T-helper 1 cell treated with Interleukin-12 subunit alpha and Interleukin-12 subunit beta and Interleukin-4 antibody, amounts not matched to agents 30 μg/mL and 1 μg/mL, for 36 hours (primary cell): ENCODE measurements at regions not wholly inside any gene's neighbourhood (a gene's known extent, or its start where the extent isn't known, plus 50 kb on each side); places are given as distances from the start of the nearest gene placed in this dataset.
"Not testable (repeated sequence)": the region's sequence is repeated elsewhere in the genome, so short reads cannot be mapped to it uniquely, and the experiment has no call there.

ENCODE experiments used
- H3K27ac Mint-ChIP-seq: one replicate; pipeline ENCODE4 v1.8.0; 2021; ENCODE audit warnings: mild to moderate bottlenecking, mixed read lengths
- H3K27me3 Mint-ChIP-seq: one replicate; pipeline ENCODE4 v1.8.0; 2021; ENCODE audit warnings: low read depth, mixed read lengths
- H3K36me3 Mint-ChIP-seq: one replicate; pipeline ENCODE4 v1.8.0; 2021; ENCODE audit warnings: low read depth, mixed read lengths
- H3K4me1 Mint-ChIP-seq: one replicate; pipeline ENCODE4 v1.8.0; 2021; ENCODE audit warnings: low read depth, mixed read lengths
- H3K4me3 Mint-ChIP-seq: one replicate; pipeline ENCODE4 v1.8.0; 2021; ENCODE audit warnings: mild to moderate bottlenecking, moderate library complexity, mixed read lengths
- H3K9me3 Mint-ChIP-seq: one replicate; pipeline ENCODE4 v1.8.0; 2021; ENCODE audit warnings: mixed read lengths

DNA sequence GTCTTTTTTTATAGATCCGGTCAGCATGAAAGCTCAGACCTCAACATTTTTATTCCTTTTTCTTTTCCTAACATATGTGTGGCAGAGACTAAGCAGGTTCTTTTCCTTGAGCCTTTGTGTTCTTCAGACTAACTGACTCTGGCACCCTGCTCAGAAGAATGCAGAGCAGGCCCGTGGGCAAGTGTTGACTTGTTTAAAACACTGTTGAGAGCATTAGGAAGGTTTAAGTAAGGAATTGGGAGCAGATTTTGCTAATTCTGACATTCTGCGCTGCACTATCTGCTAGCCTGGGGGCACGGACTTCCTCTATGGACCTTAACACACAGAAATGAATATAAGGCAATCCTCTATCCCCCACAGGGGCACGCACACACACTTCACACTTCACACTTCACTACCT, 182.5 kb upstream of the PIK3R1 start:
- H3K27me3 Mint-ChIP-seq: no peaks in the 10 kb centered on the region
- H3K27ac Mint-ChIP-seq: no peak overlapping the region
- no peaks in the 10 kb centered on the region for H3K9me3 Mint-ChIP-seq
- H3K4me1 Mint-ChIP-seq: no peaks in the 10 kb centered on the region
- no peaks in the 10 kb centered on the region for H3K36me3 Mint-ChIP-seq
- no peak overlapping the region for H3K4me3 Mint-ChIP-seq

DNA sequence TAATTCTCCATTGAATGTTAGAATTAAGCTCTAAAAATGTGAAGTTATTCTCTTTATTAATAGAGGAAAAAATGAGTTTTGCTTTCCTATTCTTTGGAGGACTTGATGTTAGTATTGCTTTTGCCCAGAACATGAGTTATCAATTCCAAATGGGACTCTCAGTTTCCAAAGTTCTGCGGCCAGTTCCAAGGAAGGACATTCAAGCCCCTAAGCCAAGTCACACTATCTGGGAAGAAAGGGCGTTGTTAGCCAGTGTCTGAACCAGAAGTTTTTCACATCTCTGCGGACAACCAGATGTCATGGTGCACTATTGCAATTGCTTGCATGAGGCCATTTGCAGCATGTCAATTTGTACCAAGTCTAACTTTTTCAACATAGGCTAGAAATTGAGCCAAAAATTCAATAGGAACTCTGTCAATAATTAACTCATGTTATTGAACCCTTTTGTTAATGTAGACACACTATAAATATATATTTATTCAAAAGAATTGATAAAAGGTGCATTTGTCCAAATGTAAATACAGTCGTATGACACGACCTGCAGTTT, 183.3 kb upstream of the PIK3R1 start:
- Mint-ChIP-seq H3K9me3 (no peaks in the 10 kb centered on the region), H3K36me3 (no peaks in the 10 kb centered on the region), H3K4me1 (no peaks in the 10 kb centered on the region), H3K27ac (no peak overlapping the region), H3K27me3 (no peaks in the 10 kb centered on the region), H3K4me3 (no peak overlapping the region)

DNA sequence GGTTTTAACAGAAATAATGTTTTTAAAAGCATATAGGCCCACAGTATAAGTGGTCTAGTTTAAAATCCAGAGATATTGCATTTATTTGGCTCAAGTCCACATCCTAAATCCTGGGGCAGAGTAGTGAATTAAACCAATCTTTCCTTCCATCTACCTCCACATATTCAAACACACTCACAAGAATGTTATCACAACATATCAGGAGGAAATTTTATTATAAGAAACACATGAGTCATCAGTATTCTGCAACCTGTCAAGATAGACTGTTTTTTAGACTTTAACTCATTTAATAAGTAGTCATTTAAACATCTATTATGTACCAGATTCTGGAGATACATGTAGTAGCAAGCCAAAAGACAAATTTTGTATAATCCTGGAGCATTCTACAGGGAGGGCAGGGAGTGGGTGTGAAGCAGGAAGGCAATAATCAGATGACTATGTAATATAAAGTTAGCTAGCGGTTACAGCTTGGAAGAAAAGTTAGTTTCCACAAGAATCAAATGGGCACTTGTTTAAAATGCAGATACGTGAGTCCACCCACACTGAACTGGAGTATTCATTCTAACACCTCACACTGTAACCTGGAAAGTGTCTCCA, 187.3 kb upstream of the PIK3R1 start:
- Mint-ChIP-seq H3K4me1 (no peaks in the 10 kb centered on the region), H3K4me3 (no peak overlapping the region), H3K36me3 (no peaks in the 10 kb centered on the region), H3K27ac (no peak overlapping the region), H3K27me3 (no peaks in the 10 kb centered on the region), H3K9me3 (no peaks in the 10 kb centered on the region)

- no peaks in the 10 kb centered on the region for H3K9me3 Mint-ChIP-seq
- H3K4me3 Mint-ChIP-seq: no peak overlapping the region
- H3K4me1 Mint-ChIP-seq: no peaks in the 10 kb centered on the region
- no peak overlapping the region for H3K27ac Mint-ChIP-seq
- H3K36me3 Mint-ChIP-seq: no peaks in the 10 kb centered on the region
- H3K27me3 Mint-ChIP-seq: no peaks in the 10 kb centered on the region
Observed at GRCh38 chr5:68027519-68027918, 188.0 kb upstream of the PIK3R1 start.

- H3K9me3 Mint-ChIP-seq: no peaks in the 10 kb centered on the region
- no peak overlapping the region for H3K4me3 Mint-ChIP-seq
- no peaks in the 10 kb centered on the region for H3K4me1 Mint-ChIP-seq
- no peaks in the 10 kb centered on the region for H3K27me3 Mint-ChIP-seq
- no peak overlapping the region for H3K27ac Mint-ChIP-seq
- H3K36me3 Mint-ChIP-seq: no peaks in the 10 kb centered on the region
Observed at GRCh38 chr5:68026092-68026885, 189.3 kb upstream of the PIK3R1 start.

DNA sequence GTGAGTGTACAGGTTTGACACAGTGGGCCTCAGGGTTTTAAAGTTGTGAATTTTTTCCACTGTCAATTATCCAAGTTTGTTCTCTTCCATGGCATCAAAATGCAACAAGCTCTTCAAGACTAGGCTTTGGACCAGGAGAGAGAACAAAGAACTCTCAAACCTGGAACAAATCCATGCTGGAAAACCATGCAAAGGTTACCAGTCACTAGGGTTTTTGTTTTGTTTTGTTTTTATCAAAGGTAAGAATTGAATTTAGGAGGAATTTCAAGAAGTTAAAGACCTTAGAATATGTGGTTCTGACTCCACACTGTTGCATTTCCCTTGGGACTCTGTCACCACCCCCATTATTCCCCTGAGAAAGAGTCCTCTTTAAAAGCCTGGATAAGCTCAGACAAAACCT, 191.1 kb upstream of the PIK3R1 start:
- H3K36me3 Mint-ChIP-seq: no peaks in the 10 kb centered on the region

DNA sequence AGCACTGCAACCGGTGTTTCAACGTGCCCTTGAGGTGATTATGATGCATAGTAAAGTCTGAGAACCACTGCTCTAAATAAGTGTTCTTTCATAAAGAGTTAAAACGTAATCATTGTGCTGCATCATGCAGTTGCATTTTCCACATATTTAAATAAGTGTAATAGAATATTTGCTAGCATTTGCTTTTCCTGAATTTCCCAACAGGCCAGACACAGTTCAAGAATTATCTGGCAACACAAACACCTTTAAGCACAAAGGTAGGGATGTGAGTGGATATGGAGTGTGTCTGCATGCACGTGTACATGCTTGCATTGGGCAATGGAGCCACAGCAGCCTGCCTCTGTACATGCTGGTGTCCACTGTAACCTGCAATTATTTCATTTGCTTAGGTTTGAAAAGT, 193.6 kb upstream of the PIK3R1 start:
- Mint-ChIP-seq H3K9me3 (peaks cover 3% of the 10 kb centered on the region), H3K27me3 (no peaks in the 10 kb centered on the region), H3K4me1 (no peaks in the 10 kb centered on the region), H3K27ac (no peak overlapping the region), H3K4me3 (no peak overlapping the region), H3K36me3 (no peaks in the 10 kb centered on the region)

More for the DNA sequence above, 191.1 kb upstream of the PIK3R1 start:
- Mint-ChIP-seq H3K4me1 (no peaks in the 10 kb centered on the region), H3K4me3 (no peak overlapping the region), H3K9me3 (peaks cover 3% of the 10 kb centered on the region), H3K27me3 (no peaks in the 10 kb centered on the region), H3K27ac (no peak overlapping the region)

- Mint-ChIP-seq H3K36me3 (no peaks in the 10 kb centered on the region), H3K4me3 (no peak overlapping the region), H3K9me3 (peaks cover 3% of the 10 kb centered on the region), H3K4me1 (no peaks in the 10 kb centered on the region), H3K27me3 (no peaks in the 10 kb centered on the region), H3K27ac (no peak overlapping the region)
Observed at GRCh38 chr5:68021227-68021626, 194.3 kb upstream of the PIK3R1 start.

DNA sequence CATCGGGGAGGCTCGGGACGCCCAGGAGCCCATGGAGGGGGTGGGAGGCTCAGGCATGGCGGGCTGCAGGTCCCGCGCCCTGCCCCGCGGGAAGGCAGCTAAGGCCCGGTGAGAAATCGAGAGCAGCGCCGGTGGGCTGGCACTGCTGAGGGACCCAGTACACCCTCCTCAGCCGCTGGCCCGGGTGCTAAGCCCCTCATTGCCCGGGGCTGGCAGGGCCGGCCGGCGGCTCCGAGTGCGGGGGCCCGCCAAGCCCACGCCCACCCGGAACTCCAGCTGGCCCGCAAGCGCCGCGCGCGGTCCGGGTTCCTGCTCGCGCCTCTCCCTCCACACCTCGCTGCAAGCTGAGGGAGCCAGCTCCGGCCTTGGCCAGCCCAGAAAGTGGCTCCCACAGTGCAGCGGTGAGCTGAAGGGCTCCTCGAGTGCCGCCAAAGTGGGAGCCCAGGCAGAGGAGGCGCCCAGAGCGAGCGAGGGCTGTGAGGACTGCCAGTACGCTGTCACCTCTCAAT, 195.0 kb upstream of the PIK3R1 start:
- H3K4me3 Mint-ChIP-seq, H3K27ac Mint-ChIP-seq, H3K4me1 Mint-ChIP-seq, H3K9me3 Mint-ChIP-seq, H3K36me3 Mint-ChIP-seq, H3K27me3 Mint-ChIP-seq: not testable (repeated sequence)

- H3K36me3 Mint-ChIP-seq: no peaks in the 10 kb centered on the region
- peaks cover 12% of the 10 kb centered on the region for H3K9me3 Mint-ChIP-seq
- H3K27ac Mint-ChIP-seq: no peak overlapping the region
- no peaks in the 10 kb centered on the region for H3K27me3 Mint-ChIP-seq
- H3K4me1 Mint-ChIP-seq: no peaks in the 10 kb centered on the region
- no peak overlapping the region for H3K4me3 Mint-ChIP-seq
Observed at GRCh38 chr5:68015381-68016302, 199.9 kb upstream of the PIK3R1 start.

GRCh38 chr5:68012831-68013230, 202.7 kb upstream of the PIK3R1 start:
- Mint-ChIP-seq H3K27me3 (no peaks in the 10 kb centered on the region), H3K9me3 (peaks cover 9% of the 10 kb centered on the region), H3K4me3 (no peak overlapping the region), H3K27ac (no peak overlapping the region), H3K4me1 (no peaks in the 10 kb centered on the region), H3K36me3 (no peaks in the 10 kb centered on the region)

GRCh38 chr5:68012429-68012828, 203.1 kb upstream of the PIK3R1 start:
- H3K4me3 Mint-ChIP-seq: no peak overlapping the region
- H3K36me3 Mint-ChIP-seq: no peaks in the 10 kb centered on the region
- no peak overlapping the region for H3K27ac Mint-ChIP-seq
- peaks cover 9% of the 10 kb centered on the region for H3K9me3 Mint-ChIP-seq
- H3K4me1 Mint-ChIP-seq: no peaks in the 10 kb centered on the region
- no peaks in the 10 kb centered on the region for H3K27me3 Mint-ChIP-seq

DNA sequence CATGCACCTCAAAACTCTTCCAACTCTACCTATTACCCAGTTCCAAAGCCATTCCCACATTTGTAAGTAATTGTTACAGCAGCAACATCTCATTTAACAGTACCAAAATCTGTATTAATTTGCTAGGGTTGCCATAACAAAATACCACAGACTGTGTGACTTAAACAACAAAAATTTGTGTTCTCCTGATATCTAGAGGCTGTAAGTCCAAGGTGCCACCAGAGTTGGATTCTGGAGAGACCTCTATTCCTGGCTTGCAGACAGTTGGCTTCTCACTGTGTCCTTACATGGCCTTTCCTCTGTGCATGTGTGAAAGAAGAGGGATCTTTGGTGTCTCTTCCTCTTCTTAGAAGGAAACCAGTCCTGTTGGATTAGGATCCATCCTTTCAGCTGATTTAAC, 203.8 kb upstream of the PIK3R1 start:
- H3K27me3 Mint-ChIP-seq: no peaks in the 10 kb centered on the region
- H3K4me3 Mint-ChIP-seq: no peak overlapping the region
- no peak overlapping the region for H3K27ac Mint-ChIP-seq

GRCh38 chr5:68011259-68011760, 204.2 kb upstream of the PIK3R1 start:
- H3K4me3 Mint-ChIP-seq: no peak overlapping the region
- H3K4me1 Mint-ChIP-seq: no peaks in the 10 kb centered on the region
- H3K36me3 Mint-ChIP-seq: no peaks in the 10 kb centered on the region
- H3K27ac Mint-ChIP-seq: no peak overlapping the region
- H3K9me3 Mint-ChIP-seq: peaks cover 9% of the 10 kb centered on the region
- H3K27me3 Mint-ChIP-seq: no peaks in the 10 kb centered on the region

More for the DNA sequence above, 203.8 kb upstream of the PIK3R1 start:
- Mint-ChIP-seq H3K4me1 (no peaks in the 10 kb centered on the region), H3K9me3 (peaks cover 9% of the 10 kb centered on the region), H3K36me3 (no peaks in the 10 kb centered on the region)
